Breast epithelium (tissue), 3 donors: ENCODE measurements at regions not wholly inside any gene's neighbourhood (a gene's known extent, or its start where the extent isn't known, plus 50 kb on each side); places are given as distances from the start of the nearest gene placed in this dataset.

ENCODE experiments used
- POLR2A ChIP-seq: fragments of 450-650 bp; IDR thresholded peaks from one replicate; pipeline ENCODE4 v1.6.1; 2016; ENCODE audit warnings: antibody characterized with exemption, mild to moderate bottlenecking, moderate library complexity
- TF ChIP-seq, protein P1 (sequence below), 3 donors: fragments of 450-650 bp; IDR thresholded peaks; one replicate each; pipeline ENCODE4 v1.5.1; 2016 to 2017; ENCODE audit warnings: antibody characterized with exemption in 3 of 3, mild to moderate bottlenecking in 3 of 3, moderate library complexity in 3 of 3

DNA sequence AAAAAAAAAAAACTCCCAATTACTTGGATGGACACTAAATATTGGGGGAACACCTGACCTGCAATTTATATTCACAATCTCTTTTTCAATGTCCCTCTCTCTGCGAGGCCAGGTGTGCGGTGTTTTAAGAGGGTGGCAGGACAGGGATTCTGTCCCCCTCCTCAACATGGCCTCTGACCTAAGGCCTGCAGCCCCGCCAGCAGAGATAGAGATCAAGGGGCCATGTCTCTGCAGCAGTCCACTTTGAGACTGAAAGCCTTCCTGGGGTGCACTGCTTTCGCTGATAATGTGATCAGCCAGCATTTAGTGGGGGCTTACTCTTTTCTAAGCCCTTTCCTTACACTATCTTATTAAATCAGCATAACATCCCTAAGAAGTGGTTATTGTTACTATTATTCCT is 419.9 kb downstream of the OCA2 start:
- TF ChIP-seq, protein P1, sequence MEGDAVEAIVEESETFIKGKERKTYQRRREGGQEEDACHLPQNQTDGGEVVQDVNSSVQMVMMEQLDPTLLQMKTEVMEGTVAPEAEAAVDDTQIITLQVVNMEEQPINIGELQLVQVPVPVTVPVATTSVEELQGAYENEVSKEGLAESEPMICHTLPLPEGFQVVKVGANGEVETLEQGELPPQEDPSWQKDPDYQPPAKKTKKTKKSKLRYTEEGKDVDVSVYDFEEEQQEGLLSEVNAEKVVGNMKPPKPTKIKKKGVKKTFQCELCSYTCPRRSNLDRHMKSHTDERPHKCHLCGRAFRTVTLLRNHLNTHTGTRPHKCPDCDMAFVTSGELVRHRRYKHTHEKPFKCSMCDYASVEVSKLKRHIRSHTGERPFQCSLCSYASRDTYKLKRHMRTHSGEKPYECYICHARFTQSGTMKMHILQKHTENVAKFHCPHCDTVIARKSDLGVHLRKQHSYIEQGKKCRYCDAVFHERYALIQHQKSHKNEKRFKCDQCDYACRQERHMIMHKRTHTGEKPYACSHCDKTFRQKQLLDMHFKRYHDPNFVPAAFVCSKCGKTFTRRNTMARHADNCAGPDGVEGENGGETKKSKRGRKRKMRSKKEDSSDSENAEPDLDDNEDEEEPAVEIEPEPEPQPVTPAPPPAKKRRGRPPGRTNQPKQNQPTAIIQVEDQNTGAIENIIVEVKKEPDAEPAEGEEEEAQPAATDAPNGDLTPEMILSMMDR (IDR thresholded peaks at IDR 0.05) = no peak
- TF ChIP-seq POLR2A = no peak
